ENCODE measurements at regions not wholly inside any gene's neighbourhood (a gene's known extent, or its start where the extent isn't known, plus 50 kb on each side); places are given as distances from the start of the nearest gene placed in this dataset.

DNA sequence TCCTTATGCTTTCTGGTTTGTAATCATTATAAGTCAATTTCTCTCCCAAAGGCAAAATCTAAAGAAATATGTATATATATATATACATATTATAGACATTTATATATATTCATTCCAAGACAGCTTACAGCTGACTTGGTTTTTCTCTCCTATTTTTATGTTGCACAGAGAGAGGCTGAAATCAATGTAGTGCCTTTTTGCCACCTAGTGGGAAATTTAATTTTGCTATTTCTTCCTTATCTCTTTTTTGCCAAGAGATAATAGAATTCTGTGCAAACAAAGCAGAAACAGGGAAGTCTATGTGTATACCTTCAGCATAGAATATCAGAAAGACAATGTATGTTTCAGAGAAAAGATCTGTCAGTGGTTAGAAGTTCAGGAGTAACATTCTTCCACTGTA lies 186.0 kb upstream of the ANO5 start:
- TF ChIP-seq POLR2AphosphoS5 (IDR thresholded peaks at IDR 0.05): no peak
- TF ChIP-seq, protein P1, sequence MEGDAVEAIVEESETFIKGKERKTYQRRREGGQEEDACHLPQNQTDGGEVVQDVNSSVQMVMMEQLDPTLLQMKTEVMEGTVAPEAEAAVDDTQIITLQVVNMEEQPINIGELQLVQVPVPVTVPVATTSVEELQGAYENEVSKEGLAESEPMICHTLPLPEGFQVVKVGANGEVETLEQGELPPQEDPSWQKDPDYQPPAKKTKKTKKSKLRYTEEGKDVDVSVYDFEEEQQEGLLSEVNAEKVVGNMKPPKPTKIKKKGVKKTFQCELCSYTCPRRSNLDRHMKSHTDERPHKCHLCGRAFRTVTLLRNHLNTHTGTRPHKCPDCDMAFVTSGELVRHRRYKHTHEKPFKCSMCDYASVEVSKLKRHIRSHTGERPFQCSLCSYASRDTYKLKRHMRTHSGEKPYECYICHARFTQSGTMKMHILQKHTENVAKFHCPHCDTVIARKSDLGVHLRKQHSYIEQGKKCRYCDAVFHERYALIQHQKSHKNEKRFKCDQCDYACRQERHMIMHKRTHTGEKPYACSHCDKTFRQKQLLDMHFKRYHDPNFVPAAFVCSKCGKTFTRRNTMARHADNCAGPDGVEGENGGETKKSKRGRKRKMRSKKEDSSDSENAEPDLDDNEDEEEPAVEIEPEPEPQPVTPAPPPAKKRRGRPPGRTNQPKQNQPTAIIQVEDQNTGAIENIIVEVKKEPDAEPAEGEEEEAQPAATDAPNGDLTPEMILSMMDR (IDR thresholded peaks at IDR 0.05): no peak
- no peak for TF ChIP-seq POLR2A (IDR thresholded peaks at IDR 0.05)
- TF ChIP-seq EP300 (IDR thresholded peaks at IDR 0.05): no peak

All from sigmoid colon (tissue), 4 donors.